ENCODE measurements at regions not wholly inside any gene's neighbourhood (a gene's known extent, or its start where the extent isn't known, plus 50 kb on each side); places are given as distances from the start of the nearest gene placed in this dataset.
"Not testable (repeated sequence)": the region's sequence is repeated elsewhere in the genome, so short reads cannot be mapped to it uniquely, and the experiment has no call there.

DNA sequence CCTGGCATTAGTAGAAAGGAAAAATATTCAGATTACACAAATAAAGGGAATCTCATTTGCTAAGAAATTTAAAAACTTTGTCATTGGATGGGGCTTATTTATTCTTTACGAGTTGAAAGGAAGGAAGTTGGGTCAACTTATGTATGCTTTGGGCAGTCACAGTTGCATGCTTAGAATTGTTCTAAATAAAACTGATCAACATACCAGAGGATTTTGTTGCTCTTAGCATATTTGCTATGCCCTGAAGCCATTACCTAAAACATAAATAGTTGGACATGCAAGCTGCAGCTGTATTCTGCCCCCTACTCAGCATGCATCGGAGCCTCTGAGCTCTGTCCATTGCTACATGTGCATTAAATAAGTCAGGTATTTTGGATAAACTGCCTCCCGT is 172.7 kb upstream of the MEF2C start:
- DNase-seq = no peak

DNA sequence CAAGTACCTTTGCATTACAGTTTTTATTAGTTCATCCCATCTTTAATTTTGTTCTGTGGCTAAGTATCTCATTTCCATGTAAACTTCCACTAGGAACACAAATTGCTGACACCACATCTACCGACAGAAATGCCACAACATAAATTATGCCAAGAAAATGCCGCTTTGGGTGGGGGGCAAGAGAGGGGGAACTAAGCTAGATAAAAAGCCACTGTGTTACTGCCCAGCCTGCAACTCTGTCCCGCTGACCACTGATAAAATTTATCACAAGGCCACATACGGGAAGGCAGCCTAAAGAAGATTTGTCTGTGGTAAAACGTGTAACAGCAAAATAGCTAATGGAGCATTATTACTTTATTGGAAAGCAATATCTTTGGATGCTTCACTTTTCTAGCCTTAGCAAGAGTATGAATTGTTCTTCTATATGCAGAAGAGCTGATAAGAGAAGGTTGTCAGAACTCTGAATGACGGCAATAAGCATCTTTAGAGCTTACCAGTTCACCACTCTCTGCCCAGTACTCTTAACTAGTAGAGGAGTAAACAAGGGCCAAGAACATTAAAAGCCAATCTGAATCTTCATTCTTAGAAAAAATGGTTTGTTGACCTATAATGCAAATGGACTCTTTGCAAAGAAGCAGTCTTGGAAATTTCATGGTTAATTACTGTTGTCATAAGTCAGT is 172.2 kb upstream of the MEF2C start:
- DNase-seq = no peak

DNA sequence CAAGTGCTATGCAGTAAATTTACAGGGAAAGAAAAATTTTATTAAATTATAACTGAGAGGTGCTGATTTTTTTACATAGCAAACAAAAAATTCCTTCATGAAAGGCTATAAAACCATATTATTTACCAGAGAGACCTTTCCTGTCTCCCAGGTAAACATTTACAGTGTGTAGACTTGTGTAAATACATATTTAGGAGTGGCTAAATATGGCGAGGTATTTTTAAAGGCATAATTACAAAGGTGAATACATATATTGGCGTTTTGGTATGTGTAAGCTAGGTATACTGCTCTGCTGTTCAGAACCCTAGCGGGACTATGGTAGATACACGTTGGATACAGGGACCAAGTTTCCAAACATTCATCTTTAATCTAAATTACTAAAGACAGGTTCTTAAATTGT is 170.6 kb upstream of the MEF2C start:
- DNase-seq = no peak

DNA sequence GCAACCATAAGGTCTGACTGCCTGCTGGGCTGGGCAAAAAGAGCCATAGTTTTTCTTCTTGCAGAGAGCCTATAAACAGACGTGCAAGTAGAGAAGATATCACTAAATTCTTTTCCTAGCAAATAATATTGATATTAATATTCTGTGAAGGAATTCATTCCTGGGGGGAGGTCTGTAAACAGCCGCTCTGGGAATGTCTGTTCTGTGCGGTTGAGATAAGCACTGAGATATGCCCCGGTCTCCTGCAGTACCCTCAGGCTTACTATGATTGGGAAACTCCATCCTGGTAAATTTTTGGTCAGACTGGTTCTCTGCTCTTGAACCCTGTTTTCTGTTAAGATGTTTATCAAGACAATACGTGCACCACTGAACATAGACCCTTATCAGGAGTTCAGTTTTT is 167.1 kb upstream of the MEF2C start:
- not testable (repeated sequence) for DNase-seq

DNA sequence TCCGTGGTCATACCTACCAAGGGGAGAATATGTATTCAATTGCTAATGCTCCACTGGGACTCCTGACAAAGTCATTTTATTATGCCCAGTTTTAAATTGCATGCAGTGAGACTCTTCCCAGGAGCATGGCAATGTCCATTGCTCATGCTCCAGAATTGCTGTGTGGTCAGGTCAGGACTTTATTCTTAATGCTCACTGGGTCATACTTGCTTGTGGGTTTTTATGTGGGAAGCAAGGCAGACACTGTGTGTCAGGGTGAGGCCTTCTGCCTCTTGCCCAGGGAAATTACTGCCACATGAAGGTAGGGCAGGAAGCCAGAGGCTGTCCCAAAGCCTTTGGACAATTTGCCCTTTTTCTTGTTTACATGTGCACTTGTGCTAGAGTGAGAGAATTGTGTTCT is 164.6 kb upstream of the MEF2C start:
- no peak for DNase-seq

DNA sequence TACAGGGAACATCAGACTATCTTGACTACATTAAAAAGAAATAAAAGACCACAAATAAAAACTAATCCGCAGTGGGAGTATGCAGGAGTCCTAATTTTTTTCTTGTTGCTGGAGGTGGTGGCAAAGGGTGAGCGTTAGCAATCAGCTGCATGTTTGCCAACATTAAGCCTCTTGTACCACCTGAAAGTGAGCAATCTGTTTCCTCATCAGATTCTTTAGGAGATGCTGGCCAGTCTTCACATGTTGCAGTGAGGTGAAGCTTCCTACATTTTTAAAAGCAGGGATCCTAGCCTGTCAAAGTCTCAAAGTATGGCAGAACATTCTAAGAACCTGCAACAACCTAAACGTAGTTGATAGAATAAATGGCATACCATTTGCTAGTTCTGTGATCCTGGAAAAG is 162.2 kb upstream of the MEF2C start:
- no peak for DNase-seq

DNA sequence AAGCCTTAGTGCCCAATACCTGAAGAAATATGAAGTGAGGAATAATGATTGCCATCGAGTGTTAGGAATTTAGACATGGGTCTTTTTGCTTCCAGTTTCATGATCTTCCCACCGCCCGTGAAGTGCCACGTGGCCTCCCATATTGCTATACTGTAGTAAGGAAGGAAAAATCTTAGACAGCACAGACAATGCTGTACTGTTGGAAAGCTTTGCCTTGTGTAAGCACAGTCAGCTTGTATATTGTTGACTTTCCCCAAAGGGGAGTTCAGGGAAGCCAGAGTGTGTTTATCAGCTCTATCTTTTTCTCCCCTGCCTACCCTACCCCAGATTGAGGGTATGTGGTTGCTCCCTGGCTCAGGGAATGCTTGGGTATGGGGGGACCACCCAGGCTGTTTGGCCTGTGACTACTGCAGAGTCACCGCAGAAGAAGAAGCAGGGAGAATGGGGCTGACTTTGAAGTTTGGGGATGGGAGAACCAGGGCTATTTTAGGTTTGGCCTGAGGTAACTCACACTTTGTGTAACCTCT is 161.8 kb upstream of the MEF2C start:
- DNase-seq = no peak

DNA sequence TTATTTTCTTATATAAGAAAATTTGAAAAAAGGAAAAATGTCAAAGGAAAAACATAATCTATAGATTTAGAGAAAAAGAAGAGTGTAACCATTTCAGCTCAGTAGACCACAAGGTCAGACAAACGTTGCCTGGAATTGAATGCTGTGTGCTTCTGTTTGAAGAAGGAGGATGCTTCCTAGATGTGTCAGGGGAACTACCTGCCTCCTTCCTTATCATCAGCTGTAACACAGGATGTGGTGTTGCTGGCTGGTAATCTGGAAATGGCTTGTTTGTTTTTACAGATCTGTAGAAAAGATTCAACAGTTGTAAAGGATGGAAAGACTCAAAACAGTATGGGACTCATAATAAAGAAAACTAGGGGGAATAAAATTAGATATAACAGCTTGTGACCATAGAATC is 160.7 kb upstream of the MEF2C start:
- no peak for DNase-seq

DNA sequence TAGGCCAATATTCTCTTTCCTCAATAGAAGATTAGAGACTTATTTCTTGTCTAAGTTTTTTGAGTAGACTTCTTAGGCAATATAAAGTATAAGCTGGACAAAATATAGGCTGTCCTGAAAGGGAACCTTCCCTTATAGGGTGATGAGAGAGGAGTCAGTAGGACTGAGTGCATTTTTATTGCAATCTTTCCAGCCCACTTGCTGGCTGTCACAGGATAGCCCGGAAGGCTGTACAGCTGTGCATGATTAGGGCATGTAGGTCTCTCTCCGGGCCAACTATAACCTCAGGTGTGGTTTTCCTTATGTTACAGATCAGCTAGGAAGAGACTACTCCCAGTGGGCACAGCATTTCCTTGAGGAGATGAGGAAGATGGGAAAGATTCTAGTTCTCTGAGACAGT is 159.8 kb upstream of the MEF2C start:
- no peak for DNase-seq

DNA sequence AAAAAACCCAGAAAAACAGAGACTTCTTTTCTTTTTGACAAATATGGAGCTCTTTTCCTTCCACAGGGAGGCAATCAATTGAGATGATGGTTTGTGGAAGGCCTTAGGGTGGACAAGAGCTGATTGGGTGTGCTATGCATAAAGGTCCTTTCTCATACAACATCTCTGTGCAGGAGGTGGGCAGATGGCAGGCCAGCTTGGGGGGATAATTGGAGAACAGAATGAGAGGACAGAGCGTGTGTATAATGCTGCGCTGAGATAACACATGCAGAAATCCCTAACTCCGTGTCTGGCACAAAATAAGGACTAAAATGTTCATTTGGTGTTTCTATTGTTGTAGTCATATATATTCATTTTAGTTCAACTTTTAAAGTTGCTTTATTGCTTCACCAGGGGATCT is 159.0 kb upstream of the MEF2C start:
- DNase-seq = no peak

DNA sequence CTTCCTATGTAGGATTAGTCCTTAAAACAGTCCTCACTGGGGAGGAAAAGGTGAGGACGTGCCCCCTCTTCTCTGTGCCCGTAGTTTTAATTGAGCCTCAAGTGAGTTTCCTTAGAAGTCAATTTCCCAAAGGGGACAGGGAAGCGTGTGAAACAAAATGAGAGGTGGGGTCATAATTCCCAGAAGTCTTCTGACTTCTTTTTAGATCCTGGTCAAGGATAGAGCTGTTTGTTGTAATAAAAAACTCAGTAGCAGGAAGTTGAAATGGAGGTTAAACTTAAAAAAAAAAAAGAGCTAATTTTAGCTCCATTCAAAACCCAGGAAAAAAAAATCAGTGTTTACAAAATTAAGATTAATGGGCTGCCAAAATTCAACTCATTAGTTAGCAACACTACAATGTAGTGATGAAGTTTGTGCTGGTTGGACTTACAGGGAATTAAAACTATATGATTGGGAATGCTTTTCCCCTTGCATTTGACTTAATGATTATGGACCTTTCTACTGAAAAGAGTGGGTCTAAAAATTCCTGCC is 158.3 kb upstream of the MEF2C start:
- no peak for DNase-seq

DNA sequence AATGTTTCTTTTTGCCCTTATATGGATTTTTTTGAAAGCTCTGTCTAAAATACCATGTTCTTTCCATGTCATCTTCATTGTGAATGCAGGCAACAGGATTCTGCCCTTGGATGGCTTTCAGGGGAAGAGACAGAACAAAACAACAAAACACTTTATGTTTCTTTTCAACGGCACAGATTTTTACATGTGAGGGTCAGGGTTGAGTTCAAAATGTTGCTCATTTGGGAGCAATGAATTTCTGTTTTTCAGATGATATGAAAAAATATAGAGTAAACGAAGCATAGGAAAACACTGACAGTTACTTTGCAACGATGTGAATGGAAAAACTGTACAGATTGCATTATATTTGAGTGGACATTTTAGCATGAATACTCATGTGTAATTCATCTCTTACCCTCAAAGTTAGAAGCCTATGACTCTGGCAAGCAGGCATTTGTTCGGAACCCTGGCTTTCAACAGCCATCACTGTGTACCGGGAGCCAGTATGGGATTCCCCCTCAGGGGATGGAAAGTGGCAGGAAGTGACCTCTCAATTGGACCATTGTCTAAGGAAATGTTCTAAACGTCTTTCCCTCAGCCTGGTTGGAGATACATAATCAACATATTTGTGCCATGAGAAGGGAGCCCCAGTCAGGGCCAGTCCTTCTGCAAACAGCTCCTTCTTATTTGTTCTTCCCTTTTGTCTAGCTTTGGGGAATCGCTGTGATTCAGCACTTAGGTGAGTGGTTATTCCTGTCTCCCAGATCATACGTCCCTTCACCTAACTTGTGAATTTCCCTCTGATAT is 153.9 kb upstream of the MEF2C start:
- no peak for DNase-seq

DNA sequence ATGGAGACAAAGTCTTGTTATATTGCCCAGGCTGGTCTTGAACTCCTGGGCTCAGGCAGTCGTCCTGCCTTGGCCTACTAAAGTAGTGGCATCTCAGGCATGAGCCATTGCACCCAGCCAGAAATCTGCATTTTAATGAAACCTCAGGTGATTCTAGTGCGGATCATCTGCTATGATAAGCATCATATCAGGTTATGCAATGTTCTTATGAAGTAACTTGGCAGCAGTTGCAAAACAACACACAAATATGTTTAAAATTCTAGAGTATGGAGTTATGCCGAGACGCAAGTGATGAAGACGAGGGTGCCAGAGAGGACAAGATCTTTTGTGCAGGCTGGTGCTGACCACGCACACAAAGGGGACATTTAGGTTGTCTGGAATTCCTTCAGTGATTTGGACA is 153.2 kb upstream of the MEF2C start:
- DNase-seq = no peak

DNA sequence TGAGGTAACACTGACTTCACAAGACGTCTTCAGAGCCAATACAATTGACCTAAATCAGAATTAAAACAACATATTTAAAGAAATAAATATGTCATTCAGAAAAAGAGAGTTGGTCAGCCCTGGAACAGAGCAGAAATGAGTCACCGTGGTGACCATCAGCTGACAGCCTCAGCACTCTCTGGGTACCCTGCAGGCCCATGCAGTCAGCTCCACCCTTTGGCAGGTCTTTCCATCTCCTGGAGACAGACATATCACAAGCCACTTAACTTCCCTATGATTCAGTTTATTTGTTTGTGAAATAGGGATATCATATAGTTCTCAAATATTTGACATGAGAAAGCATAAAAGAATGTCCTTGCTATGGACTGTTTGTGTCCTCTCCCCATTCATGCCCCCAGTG is 151.6 kb upstream of the MEF2C start:
- no peak for DNase-seq

DNA sequence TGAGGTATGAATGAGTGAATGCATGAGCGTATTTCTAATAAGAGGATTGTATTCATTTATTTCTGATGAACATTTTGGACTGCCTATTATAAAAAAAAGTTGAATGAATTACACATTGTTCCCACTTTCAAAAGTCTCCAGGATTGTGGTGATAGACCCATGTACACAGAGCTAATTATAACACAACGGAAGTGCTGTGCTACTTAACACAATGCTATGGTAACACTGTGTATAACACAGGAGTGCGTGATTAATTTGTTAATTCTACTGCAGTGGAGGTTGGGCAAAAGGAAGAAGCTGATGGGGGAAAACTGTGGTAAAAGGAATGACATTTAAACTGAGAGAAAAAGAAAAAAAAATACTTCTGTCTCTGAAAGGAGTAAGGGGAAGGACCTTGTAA is 147.8 kb upstream of the MEF2C start:
- DNase-seq = no peak

DNA sequence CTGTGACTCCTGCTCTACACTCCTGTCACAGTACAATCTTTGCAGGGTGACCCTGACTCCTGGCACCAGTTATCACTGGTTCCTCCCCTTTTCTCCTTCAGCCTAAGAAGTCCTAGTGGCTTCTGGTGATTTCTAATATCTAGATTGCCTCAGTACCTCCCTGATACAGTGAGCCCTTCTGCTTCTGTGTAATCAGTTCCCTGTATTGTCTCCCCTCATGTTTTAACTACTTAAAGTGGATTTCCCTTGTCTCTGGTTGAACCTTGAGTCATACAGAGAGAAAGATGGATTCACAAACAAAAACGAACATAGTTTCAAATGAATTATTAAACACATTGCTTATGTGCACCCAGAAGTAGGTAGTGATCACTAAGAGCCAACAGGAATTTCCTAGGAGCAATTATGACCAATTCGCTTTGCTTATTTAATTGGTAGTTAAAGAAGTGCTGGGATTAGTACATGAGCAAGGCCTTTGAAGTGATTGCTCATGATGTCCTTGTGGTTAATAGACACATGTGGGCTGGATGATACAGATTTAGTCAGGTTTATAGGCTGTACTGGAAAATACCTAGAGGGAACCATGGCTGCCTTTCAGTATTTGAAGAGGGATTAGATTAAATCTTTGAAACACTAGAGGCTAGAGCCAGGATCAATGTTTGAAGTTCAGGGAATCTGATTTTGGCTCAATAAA is 145.8 kb upstream of the MEF2C start:
- DNase-seq = no peak

DNA sequence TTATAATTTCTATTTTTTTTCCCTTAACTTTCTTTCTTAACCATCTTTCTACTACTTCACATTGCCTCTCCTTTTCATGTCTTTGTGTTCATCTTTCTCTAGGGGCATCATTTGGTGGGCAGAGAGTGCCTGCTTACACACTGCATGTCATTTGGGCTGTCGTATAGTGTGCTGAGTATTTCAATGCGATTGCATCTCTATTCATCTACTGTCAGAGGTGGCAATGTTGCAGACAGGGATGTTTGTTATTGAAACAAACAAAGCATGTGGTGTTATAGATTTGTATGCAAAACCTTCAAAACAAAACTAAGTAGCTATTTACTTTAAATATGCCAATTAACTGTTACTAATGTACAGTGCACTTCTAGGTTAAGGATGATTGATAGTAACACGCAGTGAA is 141.1 kb upstream of the MEF2C start:
- no peak for DNase-seq

DNA sequence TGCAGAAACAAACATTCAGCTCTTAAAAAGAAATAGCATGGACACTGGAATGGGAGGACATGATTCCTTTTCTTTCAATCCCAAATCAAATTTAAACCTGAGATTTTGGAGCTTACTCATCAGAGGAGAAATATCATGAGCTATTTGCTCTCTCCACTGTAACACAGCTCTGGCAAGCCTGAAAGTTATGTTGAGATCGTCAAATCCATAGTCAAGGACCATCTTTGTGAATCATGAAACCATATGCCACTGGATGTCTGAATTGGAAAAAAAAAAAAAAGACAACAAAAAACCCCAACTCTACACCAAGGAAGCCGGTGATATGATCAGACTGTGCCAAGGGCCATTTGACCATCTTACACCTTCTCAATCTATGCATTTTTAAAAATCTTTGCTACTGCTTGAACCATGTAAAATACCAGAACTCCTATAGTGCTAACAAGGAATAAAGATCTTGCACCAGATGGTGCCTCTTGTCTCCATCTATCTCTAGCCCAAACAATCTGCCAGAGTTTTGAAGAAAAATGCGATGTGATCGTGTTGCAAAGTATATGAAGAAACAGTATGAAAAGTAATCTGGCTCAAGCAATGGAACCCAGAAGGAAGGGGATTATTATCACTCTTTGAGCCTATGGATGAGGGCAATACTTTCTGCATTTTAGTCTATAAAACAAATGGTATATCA is 138.1 kb upstream of the MEF2C start:
- no peak for DNase-seq

DNA sequence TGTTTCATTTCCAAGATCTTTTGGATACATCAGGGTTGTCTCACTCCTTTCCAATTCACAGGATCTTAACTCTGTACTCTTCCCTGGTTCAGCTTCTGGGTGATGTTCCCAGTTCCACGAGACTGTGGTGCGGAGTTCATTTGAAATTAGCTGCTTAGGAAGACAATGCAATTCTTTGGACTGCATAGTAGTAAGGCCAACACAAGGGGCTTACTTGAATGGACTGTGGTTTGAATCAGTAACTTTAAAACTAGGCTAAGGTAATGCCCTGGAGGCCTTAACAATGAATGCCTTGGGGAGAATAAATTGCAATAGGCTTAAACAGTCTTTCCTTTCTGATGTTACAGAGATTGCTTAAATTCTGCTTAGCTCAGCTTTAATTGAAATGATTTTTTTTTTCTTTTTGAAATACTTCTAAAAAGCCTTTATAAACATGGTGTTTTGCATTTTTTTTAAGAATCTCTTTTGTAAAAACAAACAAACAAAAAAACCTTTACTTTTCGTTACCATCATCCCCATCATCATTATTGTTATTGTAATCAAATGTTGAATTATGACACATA is 133.8 kb upstream of the MEF2C start:
- DNase-seq = no peak

DNA sequence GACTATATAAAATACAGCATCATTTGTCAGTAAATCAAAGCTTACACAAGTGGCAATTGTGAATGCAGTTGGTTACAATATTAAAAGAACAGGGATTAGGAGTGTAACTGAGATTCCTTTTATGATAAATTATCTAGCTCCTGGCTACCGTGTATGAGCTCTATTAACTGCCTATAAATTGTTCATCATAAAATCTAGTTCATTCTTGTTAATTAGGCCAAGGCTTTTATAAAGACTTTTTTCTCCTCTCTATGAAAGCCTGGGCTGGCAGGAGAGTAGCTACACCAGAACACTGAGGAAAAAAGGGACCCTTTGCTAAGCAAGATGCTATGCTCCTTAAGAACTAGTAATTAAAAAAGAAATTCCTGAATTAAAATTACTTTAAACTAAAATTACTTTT is 132.4 kb upstream of the MEF2C start:
- no peak for DNase-seq

DNA sequence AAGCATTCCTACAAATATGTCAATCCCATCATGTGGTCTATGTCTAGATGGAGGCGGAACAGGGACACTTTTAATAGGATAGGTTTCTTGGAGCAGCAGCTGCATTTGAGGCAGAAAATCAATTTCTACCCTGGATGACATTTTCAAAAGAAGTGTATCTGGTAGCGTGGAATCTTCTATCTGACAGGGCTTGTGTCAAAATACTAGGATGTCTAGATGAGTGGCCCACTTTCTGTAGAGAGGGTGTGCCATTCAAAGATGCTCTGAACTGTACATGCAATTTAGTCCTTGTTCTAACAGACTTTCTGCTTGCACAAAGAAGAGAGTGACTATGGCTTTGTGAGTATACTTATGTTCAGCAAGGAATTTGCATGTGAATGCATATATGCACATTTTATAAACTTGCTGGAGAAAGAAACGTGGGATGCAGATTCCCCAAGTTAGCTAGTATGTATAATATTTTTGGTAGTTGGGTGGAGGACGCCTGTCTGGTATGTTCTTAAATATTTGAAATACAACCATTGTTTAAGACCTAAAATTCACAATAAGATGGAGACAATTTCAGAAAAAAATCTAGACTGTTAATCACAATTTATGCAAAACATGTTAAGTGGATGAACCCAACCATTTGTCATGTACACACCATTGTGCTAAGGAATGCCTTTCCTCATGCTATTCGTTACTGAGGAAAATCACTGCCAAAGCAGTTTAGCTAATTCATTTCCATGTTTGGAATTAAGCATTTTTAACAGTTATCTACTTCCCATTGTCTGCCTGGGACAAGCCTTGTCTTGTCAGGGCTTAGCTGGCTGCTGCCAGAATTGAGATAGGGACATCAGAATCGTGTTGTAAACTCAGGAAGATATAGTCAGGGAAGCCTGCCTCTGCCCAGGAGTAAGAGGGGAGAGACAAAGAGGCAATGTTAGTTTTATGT is 129.1 kb upstream of the MEF2C start:
- no peak for DNase-seq

DNA sequence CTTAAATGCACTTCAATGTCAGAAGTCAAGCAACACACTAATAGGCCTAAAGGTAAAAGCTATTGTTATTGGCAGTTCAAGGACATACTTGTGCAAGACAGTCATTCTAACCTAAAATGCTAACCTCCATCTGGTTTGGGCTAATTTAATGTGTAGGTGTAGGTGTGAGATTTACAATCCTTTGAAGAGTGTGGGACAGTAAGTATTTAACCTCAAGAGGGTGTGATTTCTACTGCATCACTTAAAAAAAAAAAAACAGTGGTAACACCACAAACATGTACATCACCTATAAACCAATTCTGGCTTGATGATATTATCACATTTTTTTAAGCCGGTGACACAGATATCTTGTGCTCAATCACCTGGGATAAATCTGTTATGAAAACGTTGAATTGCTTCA is 127.5 kb upstream of the MEF2C start:
- no peak for DNase-seq
